HG03342 (cell line): ENCODE measurements at regions not wholly inside any gene's neighbourhood (a gene's known extent, or its start where the extent isn't known, plus 50 kb on each side); places are given as distances from the start of the nearest gene placed in this dataset.

Experiments
- ATAC-seq: cut with Tn5 transposase; IDR thresholded peaks from one replicate; pipeline ENCODE4 v1.9.1; 2021; ENCODE audit warnings: mild to moderate bottlenecking, moderate library complexity; ENCODE audit not compliant: unreplicated experiment

DNA sequence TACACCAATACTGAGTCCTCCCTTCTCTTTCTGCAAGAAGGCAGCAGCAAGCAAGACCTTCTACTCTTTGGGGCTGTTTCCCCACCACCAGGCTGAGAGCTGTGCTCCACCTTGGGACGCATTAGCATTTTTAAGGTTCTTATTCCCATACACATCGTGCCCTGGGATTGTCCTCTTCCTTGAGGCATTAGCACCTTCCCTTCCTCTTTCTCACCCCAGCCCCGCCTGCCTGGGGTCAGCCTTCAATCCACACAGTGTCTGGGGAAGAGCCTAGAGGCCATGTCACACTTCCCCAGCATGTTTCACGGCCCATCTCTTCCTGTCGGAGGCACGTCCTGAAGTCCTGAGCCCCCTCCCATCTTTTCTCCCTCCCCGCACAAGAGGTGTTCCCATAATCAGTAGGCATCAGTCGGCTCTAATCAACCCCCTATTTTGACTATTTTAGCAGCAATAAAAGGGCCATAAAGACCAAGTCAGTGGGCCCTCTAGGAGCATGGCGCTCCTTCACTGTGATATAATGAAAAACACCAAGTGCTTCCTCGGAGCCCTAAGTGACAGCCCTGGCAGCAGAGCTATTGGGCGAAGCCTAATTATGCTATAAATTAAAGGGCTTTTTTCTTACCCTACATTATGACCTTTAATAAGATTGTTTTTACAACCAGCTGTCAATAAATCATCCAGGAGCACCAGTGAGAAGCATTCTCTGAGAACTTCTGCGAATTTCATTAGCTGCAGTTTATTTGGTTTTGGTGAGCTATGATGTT is 55.0 kb upstream of the PKDCC start:
- ATAC-seq, result no peak

DNA sequence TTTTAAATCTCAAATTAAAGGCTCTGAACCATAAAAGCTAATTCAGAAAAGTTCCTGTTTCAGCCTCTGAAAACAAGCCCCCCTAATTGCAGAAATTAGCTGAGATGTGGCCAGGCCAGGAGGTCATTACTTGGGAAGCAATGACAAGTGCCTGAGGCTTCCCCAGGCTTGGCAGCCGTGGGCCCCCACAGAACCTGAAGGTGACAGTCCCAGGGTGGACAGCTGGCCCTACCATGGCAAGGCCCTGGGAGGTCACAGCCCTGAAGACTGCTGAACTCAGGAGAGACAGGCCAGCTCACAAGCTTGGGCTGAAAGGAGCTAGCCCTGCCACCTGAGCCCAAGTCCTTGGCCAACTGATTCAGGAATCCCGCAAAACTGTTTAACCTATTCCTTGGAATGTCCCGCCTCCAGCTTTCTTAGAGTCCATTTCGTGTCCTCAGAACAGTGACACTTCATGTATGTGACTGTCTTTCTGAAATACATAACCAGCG is 54.3 kb upstream of the PKDCC start:
- no peak for ATAC-seq

DNA sequence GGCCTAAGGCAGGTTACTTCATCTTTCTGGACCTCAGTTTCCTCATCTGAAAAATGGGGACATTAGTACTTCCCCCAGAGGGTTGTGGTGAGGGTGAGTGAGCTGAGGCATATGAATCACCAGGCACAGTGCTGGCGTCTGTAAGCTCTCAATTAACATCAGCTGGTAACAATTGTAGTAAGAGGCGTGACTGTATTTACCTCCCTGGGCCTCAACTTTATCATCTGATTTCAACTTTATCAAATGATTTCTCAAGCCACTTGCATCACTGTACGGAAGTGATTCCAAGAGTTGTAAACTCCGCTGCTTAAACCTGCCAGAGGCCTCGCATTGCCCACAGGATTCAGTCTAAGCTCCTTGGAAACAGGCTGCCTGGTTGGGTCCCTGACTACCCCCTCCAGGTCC is 53.6 kb upstream of the PKDCC start:
- ATAC-seq, result no peak

DNA sequence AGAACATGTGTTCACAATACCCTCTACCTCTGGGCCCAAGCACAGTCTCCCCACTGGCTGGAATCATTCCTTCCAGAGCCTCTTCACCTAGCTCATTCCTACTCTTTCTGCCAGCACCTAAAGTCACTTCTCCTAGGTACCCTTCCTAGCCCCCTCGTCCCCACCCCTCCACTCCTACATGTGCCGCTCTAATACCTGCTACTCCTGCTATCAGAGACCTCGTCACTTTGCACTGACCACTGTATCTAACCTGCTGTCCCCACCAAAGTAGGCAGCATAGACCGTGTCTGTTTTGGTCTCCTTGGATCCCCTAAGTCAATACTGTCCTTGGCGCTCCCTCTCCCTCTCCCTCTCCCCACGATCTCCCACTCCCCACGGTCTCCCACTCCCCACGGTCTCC is 53.2 kb upstream of the PKDCC start:
- ATAC-seq, result no peak

DNA sequence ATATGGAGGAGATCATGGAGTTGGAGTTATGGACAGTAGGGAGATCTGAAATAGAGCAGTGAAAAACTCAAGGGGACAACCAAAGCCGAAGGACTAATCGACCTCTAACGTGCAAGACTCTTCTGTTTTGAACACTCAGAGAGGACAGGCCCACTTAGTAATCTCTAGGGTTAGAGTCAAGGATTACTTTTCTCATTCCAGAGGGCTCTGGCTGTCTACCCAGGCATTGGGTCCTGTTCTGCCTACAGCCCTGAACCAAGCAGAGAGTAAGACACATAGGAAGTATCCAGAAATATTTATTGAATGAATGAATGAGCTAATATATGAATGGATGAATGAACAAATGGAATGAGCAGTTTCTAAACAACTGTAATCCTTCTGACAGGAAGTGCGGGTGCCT is 50.3 kb upstream of the PKDCC start:
- no peak for ATAC-seq
